HEK293 (cell line): ENCODE measurements at regions not wholly inside any gene's neighbourhood (a gene's known extent, or its start where the extent isn't known, plus 50 kb on each side); places are given as distances from the start of the nearest gene placed in this dataset.

Experiments used
- BCL11A ChIP-seq: fragments of 450-650 bp; formaldehyde crosslinking; IDR thresholded peaks from 2 replicates; pipeline ENCODE4 v1.5.1; 2016; ENCODE audit warnings: low read depth, missing biosample characterization, missing genetic modification characterization
- CTCF ChIP-seq: fragments of 450-650 bp; formaldehyde crosslinking; IDR thresholded peaks from 2 replicates; pipeline ENCODE4 v1.5.1; 2016; ENCODE audit warnings: missing biosample characterization, missing genetic modification characterization
- PRDM1 ChIP-seq: fragments of 450-650 bp; formaldehyde crosslinking; IDR thresholded peaks from 2 replicates; pipeline ENCODE4; 2016; ENCODE audit warnings: missing biosample characterization, missing genetic modification characterization
- REPIN1 ChIP-seq: fragments of 450-650 bp; formaldehyde crosslinking; IDR thresholded peaks from 2 replicates; pipeline ENCODE4 v1.5.1; 2017; ENCODE audit warnings: missing biosample characterization, missing genetic modification characterization, low read depth
- REST ChIP-seq: fragments of 450-650 bp; formaldehyde crosslinking; IDR thresholded peaks from 2 replicates; pipeline ENCODE4 v1.5.1; 2016; ENCODE audit warnings: missing biosample characterization, missing genetic modification characterization
- ZEB2 ChIP-seq: fragments of 450-650 bp; formaldehyde crosslinking; IDR thresholded peaks from 2 replicates; pipeline ENCODE4 v1.5.1; 2016; ENCODE audit warnings: missing biosample characterization, missing genetic modification characterization
- ZNF274 ChIP-seq, 2 experiments: fragments of 200-500 bp in 1 of 2; fragments of 450-650 bp in 1 of 2; sonication (Bioruptor generic) in 1 of 2; formaldehyde crosslinking in 1 of 2; IDR thresholded peaks; 2 replicates each; pipeline versions ENCODE4 v1.5.1 to v1.6.1; 2014 to 2016; ENCODE audit warnings: borderline replicate concordance in 1 of 2, inconsistent platforms in 1 of 2, low read length in 1 of 2, missing biosample characterization in 1 of 2, missing genetic modification characterization in 1 of 2
- ZNF302 ChIP-seq: fragments of 450-650 bp; formaldehyde crosslinking; IDR thresholded peaks from 2 replicates; pipeline ENCODE4 v1.5.1; 2016; ENCODE audit warnings: missing biosample characterization, missing genetic modification characterization, low read depth
- ZNF398 ChIP-seq: fragments of 450-650 bp; formaldehyde crosslinking; IDR thresholded peaks from 2 replicates; pipeline ENCODE4 v1.5.1; 2017; ENCODE audit warnings: missing biosample characterization, missing genetic modification characterization
- ZNF571 ChIP-seq: fragments of 450-650 bp; formaldehyde crosslinking; IDR thresholded peaks from 2 replicates; pipeline ENCODE4 v1.5.0; 2017; ENCODE audit warnings: missing biosample characterization, missing genetic modification characterization
- ZNF670 ChIP-seq: fragments of 450-650 bp; formaldehyde crosslinking; IDR thresholded peaks from 2 replicates; pipeline ENCODE4 v1.5.1; 2016; ENCODE audit warnings: missing biosample characterization, missing genetic modification characterization, low read depth
- ZNF707 ChIP-seq: fragments of 450-650 bp; formaldehyde crosslinking; IDR thresholded peaks from 2 replicates; pipeline ENCODE4 v1.5.1; 2016; ENCODE audit warnings: missing biosample characterization, missing genetic modification characterization

GRCh38 chr12:94716339-94716738, 66.0 kb upstream of the TMCC3 start:
- no peak for TF ChIP-seq ZNF274 (IDR thresholded peaks at IDR 0.05; ENCODE audit: low read length)
- TF ChIP-seq ZNF274 (tag by site-specific recombination; IDR thresholded peaks at IDR 0.05; ENCODE audit: borderline replicate concordance) = no peak
- TF ChIP-seq CTCF = no peak
- no peak for TF ChIP-seq REST (tag by site-specific recombination)
- no peak for TF ChIP-seq BCL11A (tag by site-specific recombination)
- TF ChIP-seq ZNF398 (tag by site-specific recombination) = no peak
- TF ChIP-seq ZEB2 = no peak
- no peak for TF ChIP-seq REPIN1 (tag by site-specific recombination)
- TF ChIP-seq PRDM1 (tag by site-specific recombination) = no peak
- no peak for TF ChIP-seq ZNF571
- no peak for TF ChIP-seq ZNF707 (tag by site-specific recombination)
- no peak for TF ChIP-seq ZNF670 (tag by site-specific recombination)
- TF ChIP-seq ZNF302 = no peak
